ENCODE measurements at regions not wholly inside any gene's neighbourhood (a gene's known extent, or its start where the extent isn't known, plus 50 kb on each side); places are given as distances from the start of the nearest gene placed in this dataset.

DNA sequence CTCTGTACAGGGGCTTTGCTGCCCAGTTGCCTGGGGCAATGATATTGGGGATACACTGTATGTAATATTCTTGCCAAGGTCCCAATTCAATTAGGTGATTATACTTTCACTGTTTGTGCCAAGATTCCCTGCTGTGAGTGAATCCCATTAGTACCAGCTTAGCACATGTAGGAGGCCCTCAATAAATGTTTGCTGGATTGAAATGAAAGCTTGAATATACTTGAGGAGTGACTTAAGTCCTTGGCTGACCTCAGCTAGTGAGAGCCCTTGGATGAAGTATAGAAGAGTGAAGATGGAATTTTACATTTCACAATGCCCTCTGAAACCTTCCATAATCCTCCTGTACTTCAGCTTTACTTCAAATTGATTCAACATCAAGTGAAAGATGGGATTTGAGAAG, 102.9 kb downstream of the GATA6 start:
- no peak overlapping the region for H3K9ac ChIP-seq
- CTCF ChIA-PET, result no interaction called here
- no peaks in the 10 kb centered on the region for H3F3A ChIP-seq (replicated peaks; ENCODE audit: insufficient read depth)
- H3K9me2 ChIP-seq, result no peaks in the 10 kb centered on the region
- POLR2A ChIA-PET, result no interaction called here
- no peaks in the 10 kb centered on the region for H3K4me1 ChIP-seq (ENCODE audit: control insufficient read depth in 1 of 2, insufficient read depth in 2 of 2, low read depth in 1 of 2, low read length in 1 of 2)
- no peak for DNase-seq
- H3K79me2 ChIP-seq (ENCODE audit: insufficient read depth), result no peaks in the 10 kb centered on the region
- no peaks in the 10 kb centered on the region for H4K20me1 ChIP-seq (ENCODE audit: insufficient read depth)
- no peaks in the 10 kb centered on the region for H3K9me3 ChIP-seq
- no peak overlapping the region for H3K4me2 ChIP-seq
- no peak overlapping the region for H3K27ac ChIP-seq (ENCODE audit: low read depth in 2 of 2, low read length in 1 of 2)
- peaks cover 11% of the 10 kb centered on the region for H3K27me3 ChIP-seq (ENCODE audit: insufficient read depth)
- H3K36me3 ChIP-seq (replicated peaks in 1 of 2; ENCODE audit: control insufficient read depth in 1 of 2, insufficient read depth in 2 of 2, low read length in 1 of 2), result no peaks in the 10 kb centered on the region
- no peak overlapping the region for H3K4me3 ChIP-seq (ENCODE audit: low read depth in 2 of 2, low read length in 1 of 2)
- H2AFZ ChIP-seq (ENCODE audit: low read depth), result no peak overlapping the region
- TF ChIP-seq, protein P1, sequence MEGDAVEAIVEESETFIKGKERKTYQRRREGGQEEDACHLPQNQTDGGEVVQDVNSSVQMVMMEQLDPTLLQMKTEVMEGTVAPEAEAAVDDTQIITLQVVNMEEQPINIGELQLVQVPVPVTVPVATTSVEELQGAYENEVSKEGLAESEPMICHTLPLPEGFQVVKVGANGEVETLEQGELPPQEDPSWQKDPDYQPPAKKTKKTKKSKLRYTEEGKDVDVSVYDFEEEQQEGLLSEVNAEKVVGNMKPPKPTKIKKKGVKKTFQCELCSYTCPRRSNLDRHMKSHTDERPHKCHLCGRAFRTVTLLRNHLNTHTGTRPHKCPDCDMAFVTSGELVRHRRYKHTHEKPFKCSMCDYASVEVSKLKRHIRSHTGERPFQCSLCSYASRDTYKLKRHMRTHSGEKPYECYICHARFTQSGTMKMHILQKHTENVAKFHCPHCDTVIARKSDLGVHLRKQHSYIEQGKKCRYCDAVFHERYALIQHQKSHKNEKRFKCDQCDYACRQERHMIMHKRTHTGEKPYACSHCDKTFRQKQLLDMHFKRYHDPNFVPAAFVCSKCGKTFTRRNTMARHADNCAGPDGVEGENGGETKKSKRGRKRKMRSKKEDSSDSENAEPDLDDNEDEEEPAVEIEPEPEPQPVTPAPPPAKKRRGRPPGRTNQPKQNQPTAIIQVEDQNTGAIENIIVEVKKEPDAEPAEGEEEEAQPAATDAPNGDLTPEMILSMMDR (IDR thresholded peaks at IDR 0.05), result no peak
- no peak for TF ChIP-seq POLR2AphosphoS5 (IDR thresholded peaks at IDR 0.05; ENCODE audit: low read depth, low read length)
- no peak for TF ChIP-seq JUND (IDR thresholded peaks at IDR 0.05)
- TF ChIP-seq, protein P2, sequence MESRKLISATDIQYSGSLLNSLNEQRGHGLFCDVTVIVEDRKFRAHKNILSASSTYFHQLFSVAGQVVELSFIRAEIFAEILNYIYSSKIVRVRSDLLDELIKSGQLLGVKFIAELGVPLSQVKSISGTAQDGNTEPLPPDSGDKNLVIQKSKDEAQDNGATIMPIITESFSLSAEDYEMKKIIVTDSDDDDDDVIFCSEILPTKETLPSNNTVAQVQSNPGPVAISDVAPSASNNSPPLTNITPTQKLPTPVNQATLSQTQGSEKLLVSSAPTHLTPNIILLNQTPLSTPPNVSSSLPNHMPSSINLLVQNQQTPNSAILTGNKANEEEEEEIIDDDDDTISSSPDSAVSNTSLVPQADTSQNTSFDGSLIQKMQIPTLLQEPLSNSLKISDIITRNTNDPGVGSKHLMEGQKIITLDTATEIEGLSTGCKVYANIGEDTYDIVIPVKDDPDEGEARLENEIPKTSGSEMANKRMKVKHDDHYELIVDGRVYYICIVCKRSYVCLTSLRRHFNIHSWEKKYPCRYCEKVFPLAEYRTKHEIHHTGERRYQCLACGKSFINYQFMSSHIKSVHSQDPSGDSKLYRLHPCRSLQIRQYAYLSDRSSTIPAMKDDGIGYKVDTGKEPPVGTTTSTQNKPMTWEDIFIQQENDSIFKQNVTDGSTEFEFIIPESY (IDR thresholded peaks at IDR 0.05; ENCODE audit: borderline replicate concordance, low read depth), result no peak
- TF ChIP-seq, protein P3, sequence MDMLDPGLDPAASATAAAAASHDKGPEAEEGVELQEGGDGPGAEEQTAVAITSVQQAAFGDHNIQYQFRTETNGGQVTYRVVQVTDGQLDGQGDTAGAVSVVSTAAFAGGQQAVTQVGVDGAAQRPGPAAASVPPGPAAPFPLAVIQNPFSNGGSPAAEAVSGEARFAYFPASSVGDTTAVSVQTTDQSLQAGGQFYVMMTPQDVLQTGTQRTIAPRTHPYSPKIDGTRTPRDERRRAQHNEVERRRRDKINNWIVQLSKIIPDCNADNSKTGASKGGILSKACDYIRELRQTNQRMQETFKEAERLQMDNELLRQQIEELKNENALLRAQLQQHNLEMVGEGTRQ (IDR thresholded peaks at IDR 0.05; ENCODE audit: borderline replicate concordance, low read depth, low read length), result no peak
- no peak for TF ChIP-seq GATA2 (CRISPR knock-in tag; IDR thresholded peaks at IDR 0.05)
- TF ChIP-seq MXI1 (IDR thresholded peaks at IDR 0.05; ENCODE audit: low read depth, low read length), result no peak
- TF ChIP-seq ELF1 (IDR thresholded peaks at IDR 0.05), result no peak
- no peak for TF ChIP-seq TEAD4 (IDR thresholded peaks at IDR 0.05; ENCODE audit: borderline replicate concordance, insufficient read depth)

DNA sequence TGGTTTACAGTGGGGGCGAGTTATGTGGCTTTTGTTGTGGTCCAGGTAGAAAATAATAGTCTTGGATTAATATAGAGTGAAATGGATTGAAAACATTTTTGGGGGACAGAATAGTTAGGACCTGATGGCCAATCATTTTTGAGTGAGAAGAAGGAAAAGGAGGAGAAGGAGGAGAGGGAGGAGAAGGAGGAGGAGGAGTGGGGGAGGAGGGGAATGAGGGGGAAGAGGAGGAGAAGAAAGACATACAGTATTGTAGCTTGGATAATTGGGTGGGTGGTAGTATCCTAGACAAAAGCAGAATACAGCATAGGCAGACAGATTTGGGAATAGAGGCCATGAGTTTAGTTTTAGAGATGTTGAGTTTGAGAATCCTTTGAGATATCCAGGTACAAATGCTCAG, 101.6 kb downstream of the GATA6 start:
- no peak overlapping the region for H2AFZ ChIP-seq (ENCODE audit: low read depth)
- H3K9me3 ChIP-seq, result no peaks in the 10 kb centered on the region
- H3K36me3 ChIP-seq (replicated peaks in 1 of 2; ENCODE audit: control insufficient read depth in 1 of 2, insufficient read depth in 2 of 2, low read length in 1 of 2), result no peaks in the 10 kb centered on the region
- no peaks in the 10 kb centered on the region for H3K4me1 ChIP-seq (ENCODE audit: control insufficient read depth in 1 of 2, insufficient read depth in 2 of 2, low read depth in 1 of 2, low read length in 1 of 2)
- no peak overlapping the region for H3K4me2 ChIP-seq
- 4% methylated on average over 1 of the region's 1 CpG for WGBS (ENCODE audit: low lambda C conversion rate)
- H3K9me2 ChIP-seq, result no peaks in the 10 kb centered on the region
- H4K20me1 ChIP-seq (ENCODE audit: insufficient read depth), result no peaks in the 10 kb centered on the region
- no peaks in the 10 kb centered on the region for H3K79me2 ChIP-seq (ENCODE audit: insufficient read depth)
- no peak overlapping the region for H3K9ac ChIP-seq
- H3K4me3 ChIP-seq (ENCODE audit: low read depth in 2 of 2, low read length in 1 of 2), result no peak overlapping the region
- no peaks in the 10 kb centered on the region for H3F3A ChIP-seq (replicated peaks; ENCODE audit: insufficient read depth)
- ChIA-PET CTCF (no interaction called here), POLR2A (no interaction called here)
- H3K27ac ChIP-seq (ENCODE audit: low read depth in 2 of 2, low read length in 1 of 2), result no peak overlapping the region
- peaks cover 18% of the 10 kb centered on the region for H3K27me3 ChIP-seq (ENCODE audit: insufficient read depth)
- DNase-seq, result no peak
- TF ChIP-seq EP300 (IDR thresholded peaks at IDR 0.05; ENCODE audit: borderline replicate concordance in 1 of 2, low read depth in 1 of 2, low read length in 1 of 2), result no peak
- TF ChIP-seq, protein P3 (IDR thresholded peaks at IDR 0.05; ENCODE audit: borderline replicate concordance, low read depth, low read length), result no peak
- TF ChIP-seq, protein P2 (IDR thresholded peaks at IDR 0.05; ENCODE audit: borderline replicate concordance, low read depth), result no peak
- TF ChIP-seq FOXM1 (IDR thresholded peaks at IDR 0.05; ENCODE audit: low read depth), result no peak
- TF ChIP-seq RFX5 (IDR thresholded peaks at IDR 0.05; ENCODE audit: low read length), result no peak
- no peak for TF ChIP-seq TCF12 (IDR thresholded peaks at IDR 0.05)
- no peak for TF ChIP-seq YY1 (IDR thresholded peaks at IDR 0.05; ENCODE audit: low read depth)
- no peak for TF ChIP-seq MEF2A (IDR thresholded peaks at IDR 0.05; ENCODE audit: borderline replicate concordance, low read depth)
- no peak for TF ChIP-seq JUND (IDR thresholded peaks at IDR 0.05)
- TF ChIP-seq, protein P1 (IDR thresholded peaks at IDR 0.05), result no peak
- no peak for TF ChIP-seq POLR2AphosphoS5 (IDR thresholded peaks at IDR 0.05; ENCODE audit: low read depth, low read length)
- TF ChIP-seq RAD21 (IDR thresholded peaks at IDR 0.05; ENCODE audit: low read length), result no peak

Data from SK-N-SH (cell line).